ENCODE measurements at regions not wholly inside any gene's neighbourhood (a gene's known extent, or its start where the extent isn't known, plus 50 kb on each side); places are given as distances from the start of the nearest gene placed in this dataset.

GRCh38 chr17:72388765-72389473, 268.1 kb downstream of the SOX9 start:
- no peak overlapping the region for H3K4me3 ChIP-seq (ENCODE audit: low read depth, low read length)
- no peaks in the 10 kb centered on the region for H3K36me3 ChIP-seq
- no peaks in the 10 kb centered on the region for H3K27me3 ChIP-seq (ENCODE audit: insufficient read depth, low read depth, severe bottlenecking)
- no peak overlapping the region for H3K27ac ChIP-seq
- TF ChIP-seq CTCF (IDR thresholded peaks at IDR 0.05; ENCODE audit: low read depth, low read length): peak; percentile 65
- peak; percentile 41 for DNase-seq
- no peaks in the 10 kb centered on the region for H3K9me3 ChIP-seq (ENCODE audit: severe bottlenecking)

GRCh38 chr17:72390675-72391508, 270.1 kb downstream of the SOX9 start:
- no peaks in the 10 kb centered on the region for H3K9me3 ChIP-seq (ENCODE audit: severe bottlenecking)
- no peak overlapping the region for H3K4me3 ChIP-seq (ENCODE audit: low read depth, low read length)
- H3K27ac ChIP-seq: no peak overlapping the region
- H3K27me3 ChIP-seq (ENCODE audit: insufficient read depth, low read depth, severe bottlenecking): no peaks in the 10 kb centered on the region
- DNase-seq: no peak
- TF ChIP-seq CTCF (IDR thresholded peaks at IDR 0.05; ENCODE audit: low read depth, low read length): no peak
- H3K36me3 ChIP-seq: no peaks in the 10 kb centered on the region

GRCh38 chr17:72392056-72393010, 271.5 kb downstream of the SOX9 start:
- Histone ChIP-seq H3K4me3 (ENCODE audit: low read depth, low read length) (no peak overlapping the region), H3K27ac (no peak overlapping the region), H3K9me3 (ENCODE audit: severe bottlenecking) (no peaks in the 10 kb centered on the region), H3K36me3 (no peaks in the 10 kb centered on the region), H3K27me3 (ENCODE audit: insufficient read depth, low read depth, severe bottlenecking) (no peaks in the 10 kb centered on the region)
- DNase-seq: no peak
- TF ChIP-seq CTCF (IDR thresholded peaks at IDR 0.05; ENCODE audit: low read depth, low read length): no peak

- TF ChIP-seq CTCF (IDR thresholded peaks at IDR 0.05; ENCODE audit: low read depth, low read length): no peak
- H3K27me3 ChIP-seq (ENCODE audit: insufficient read depth, low read depth, severe bottlenecking): no peaks in the 10 kb centered on the region
- no peak for DNase-seq
- H3K4me3 ChIP-seq (ENCODE audit: low read depth, low read length): no peak overlapping the region
- no peaks in the 10 kb centered on the region for H3K36me3 ChIP-seq
- no peak overlapping the region for H3K27ac ChIP-seq
- no peaks in the 10 kb centered on the region for H3K9me3 ChIP-seq (ENCODE audit: severe bottlenecking)
Measured at GRCh38 chr17:72393553-72393952, 272.7 kb downstream of the SOX9 start.

DNA sequence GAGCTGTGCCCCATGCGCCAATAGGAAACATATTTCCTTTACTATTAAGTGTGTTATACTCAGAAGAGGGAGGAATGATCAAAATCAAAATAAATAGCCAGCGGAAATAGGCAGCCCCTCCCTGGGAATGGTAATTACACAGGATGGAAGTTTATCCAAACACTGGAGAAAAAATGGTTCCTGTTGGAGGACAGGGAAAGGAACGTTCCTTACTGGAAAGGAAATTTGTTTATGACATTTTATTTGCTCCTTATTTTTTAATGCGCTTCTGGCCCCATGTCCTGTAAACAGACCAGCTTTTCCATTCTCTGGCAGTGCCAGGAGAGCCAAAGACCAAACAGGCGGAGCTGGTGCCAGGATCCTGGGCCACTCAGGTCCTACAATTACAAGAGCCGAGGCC, 273.7 kb downstream of the SOX9 start:
- no peaks in the 10 kb centered on the region for H3K9me3 ChIP-seq (ENCODE audit: severe bottlenecking)
- H3K27ac ChIP-seq: no peak overlapping the region
- H3K27me3 ChIP-seq (ENCODE audit: insufficient read depth, low read depth, severe bottlenecking): no peaks in the 10 kb centered on the region

More for the DNA sequence above, 273.7 kb downstream of the SOX9 start:
- no peak for DNase-seq
- Histone ChIP-seq H3K36me3 (no peaks in the 10 kb centered on the region), H3K4me3 (ENCODE audit: low read depth, low read length) (no peak overlapping the region)
- no peak for TF ChIP-seq CTCF (IDR thresholded peaks at IDR 0.05; ENCODE audit: low read depth, low read length)

All from WERI-Rb-1 (cell line).